HUES64 (cell line): ENCODE measurements at regions not wholly inside any gene's neighbourhood (a gene's known extent, or its start where the extent isn't known, plus 50 kb on each side); places are given as distances from the start of the nearest gene placed in this dataset.

Experiments used
- H3K27ac ChIP-seq: 2 replicates; pipeline ENCODE4 v1.7.0; 2013; ENCODE audit warnings: low read depth, low read length, inconsistent platforms
- H3K27me3 ChIP-seq: 2 replicates; pipeline ENCODE4 v1.6.1; 2013; ENCODE audit warnings: mild to moderate bottlenecking, low read length; ENCODE audit not compliant: insufficient read depth
- H3K36me3 ChIP-seq: 2 replicates; pipeline ENCODE4 v1.6.1; 2013; ENCODE audit warnings: mild to moderate bottlenecking, low read length; ENCODE audit not compliant: insufficient read depth
- H3K4me1 ChIP-seq: 2 replicates; pipeline ENCODE4 v1.6.1; 2013; ENCODE audit warnings: mild to moderate bottlenecking, low read length, moderate library complexity; ENCODE audit not compliant: insufficient read depth
- H3K4me3 ChIP-seq: 2 replicates; pipeline ENCODE4 v1.5.1; 2013; ENCODE audit warnings: mild to moderate bottlenecking, low read length, moderate library complexity
- H3K9ac ChIP-seq: 2 replicates; pipeline ENCODE4 v1.6.1; 2013; ENCODE audit warnings: mild to moderate bottlenecking, low read depth, low read length
- H3K9me3 ChIP-seq: 2 replicates; pipeline ENCODE4 v1.6.1; 2013; ENCODE audit warnings: low read depth, low read length; ENCODE audit not compliant: insufficient read depth
- WGBS: fragments of 150-250, 120-280 bp; methylation state at CpG from one replicate; pipeline ENCODE4 v1.1.7; 2013; ENCODE audit warnings: missing lambda C conversion rate; 5-methylcytosine and 5-hydroxymethylcytosine counted together

- H3K9ac ChIP-seq = no peak overlapping the region
- no peaks in the 10 kb centered on the region for H3K9me3 ChIP-seq
- H3K36me3 ChIP-seq = no peaks in the 10 kb centered on the region
- no peaks in the 10 kb centered on the region for H3K27me3 ChIP-seq
- no peak overlapping the region for H3K27ac ChIP-seq
- WGBS = 91% methylated on average over 1 of the region's 2 CpGs
- no peaks in the 10 kb centered on the region for H3K4me1 ChIP-seq
- H3K4me3 ChIP-seq = no peak overlapping the region
Measured at GRCh38 chr11:91653079-91653754, 571.4 kb upstream of the FAT3 start.

GRCh38 chr11:91650802-91651201, 573.8 kb upstream of the FAT3 start:
- WGBS = 91% methylated on average over 4 of the region's 5 CpGs

DNA sequence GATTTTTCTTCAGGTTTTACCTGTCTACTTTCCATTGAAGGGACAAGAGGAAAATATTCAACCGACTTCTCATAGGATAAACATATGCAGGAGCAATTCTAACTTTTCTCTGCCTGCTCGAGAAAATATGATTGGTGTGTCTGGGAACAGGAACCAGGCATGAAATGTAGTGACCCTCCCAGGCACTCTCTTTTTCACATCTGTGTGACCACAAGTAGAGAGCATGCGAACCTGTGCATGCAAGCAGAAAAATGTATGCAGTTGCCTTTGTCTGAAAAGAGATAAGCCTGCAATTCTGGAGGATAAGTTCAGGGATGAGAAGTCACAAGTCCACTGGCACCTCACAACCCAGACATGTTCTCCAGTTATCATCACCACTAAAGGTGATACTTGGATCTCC, 583.5 kb upstream of the FAT3 start:
- no peaks in the 10 kb centered on the region for H3K9me3 ChIP-seq
- H3K27me3 ChIP-seq = no peaks in the 10 kb centered on the region
- H3K9ac ChIP-seq = no peak overlapping the region
- no peak overlapping the region for H3K4me3 ChIP-seq
- H3K4me1 ChIP-seq = no peaks in the 10 kb centered on the region
- H3K27ac ChIP-seq = no peak overlapping the region
- no peaks in the 10 kb centered on the region for H3K36me3 ChIP-seq
- 98% methylated on average over 3 of the region's 3 CpGs for WGBS

More at GRCh38 chr11:91650802-91651201, 573.8 kb upstream of the FAT3 start:
- Histone ChIP-seq H3K36me3 (no peaks in the 10 kb centered on the region), H3K4me3 (no peak overlapping the region), H3K27ac (no peak overlapping the region), H3K4me1 (no peaks in the 10 kb centered on the region), H3K9me3 (no peaks in the 10 kb centered on the region), H3K9ac (no peak overlapping the region), H3K27me3 (no peaks in the 10 kb centered on the region)

GRCh38 chr11:91639359-91639758, 585.3 kb upstream of the FAT3 start:
- no peak overlapping the region for H3K27ac ChIP-seq
- no peaks in the 10 kb centered on the region for H3K27me3 ChIP-seq
- 88% methylated on average over 2 of the region's 2 CpGs for WGBS
- no peak overlapping the region for H3K9ac ChIP-seq
- no peaks in the 10 kb centered on the region for H3K9me3 ChIP-seq
- no peaks in the 10 kb centered on the region for H3K36me3 ChIP-seq
- no peaks in the 10 kb centered on the region for H3K4me1 ChIP-seq
- H3K4me3 ChIP-seq = no peak overlapping the region

GRCh38 chr11:91630916-91631673, 593.5 kb upstream of the FAT3 start:
- 94% methylated on average over 4 of the region's 4 CpGs for WGBS
- no peaks in the 10 kb centered on the region for H3K9me3 ChIP-seq
- H3K36me3 ChIP-seq = no peaks in the 10 kb centered on the region
- H3K4me1 ChIP-seq = no peaks in the 10 kb centered on the region
- H3K9ac ChIP-seq = no peak overlapping the region
- H3K27ac ChIP-seq = no peak overlapping the region
- H3K27me3 ChIP-seq = no peaks in the 10 kb centered on the region
- no peak overlapping the region for H3K4me3 ChIP-seq

- H3K9me3 ChIP-seq = no peaks in the 10 kb centered on the region
- 100% methylated on average over 1 of the region's 1 CpG for WGBS
- no peaks in the 10 kb centered on the region for H3K4me1 ChIP-seq
- H3K4me3 ChIP-seq = no peak overlapping the region
- H3K27ac ChIP-seq = no peak overlapping the region
- no peak overlapping the region for H3K9ac ChIP-seq
- no peaks in the 10 kb centered on the region for H3K36me3 ChIP-seq
- H3K27me3 ChIP-seq = no peaks in the 10 kb centered on the region
Measured at GRCh38 chr11:91625495-91625894, 599.1 kb upstream of the FAT3 start.

DNA sequence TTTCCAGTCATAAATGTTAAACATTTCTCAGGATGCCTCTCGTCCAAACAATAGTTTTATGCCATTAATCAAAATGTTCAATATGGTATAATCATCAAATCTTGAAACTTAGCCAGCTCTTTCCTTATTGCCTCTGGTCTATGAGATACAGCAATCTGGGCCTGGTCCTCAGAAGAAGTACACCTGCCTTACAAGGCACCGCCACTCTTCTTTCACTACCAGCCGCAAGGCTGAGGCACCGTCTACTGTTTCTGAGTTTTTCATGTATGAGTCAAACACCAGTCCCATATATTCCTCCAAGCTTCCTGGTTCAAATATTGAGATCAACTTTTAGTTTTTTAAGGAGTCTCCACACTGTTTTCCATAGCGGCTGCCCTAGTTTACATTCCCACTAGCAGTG, 600.6 kb upstream of the FAT3 start:
- 98% methylated on average over 5 of the region's 5 CpGs for WGBS
- Histone ChIP-seq H3K9me3 (no peaks in the 10 kb centered on the region), H3K4me1 (no peaks in the 10 kb centered on the region), H3K4me3 (no peak overlapping the region), H3K36me3 (no peaks in the 10 kb centered on the region), H3K27me3 (no peaks in the 10 kb centered on the region), H3K9ac (no peak overlapping the region), H3K27ac (no peak overlapping the region)

- Histone ChIP-seq H3K27me3 (no peaks in the 10 kb centered on the region), H3K9ac (no peak overlapping the region), H3K4me1 (no peaks in the 10 kb centered on the region), H3K4me3 (no peak overlapping the region), H3K9me3 (no peaks in the 10 kb centered on the region), H3K36me3 (no peaks in the 10 kb centered on the region), H3K27ac (no peak overlapping the region)
- 90% methylated on average over 3 of the region's 3 CpGs for WGBS
Measured at GRCh38 chr11:91608677-91609076, 615.9 kb upstream of the FAT3 start.

DNA sequence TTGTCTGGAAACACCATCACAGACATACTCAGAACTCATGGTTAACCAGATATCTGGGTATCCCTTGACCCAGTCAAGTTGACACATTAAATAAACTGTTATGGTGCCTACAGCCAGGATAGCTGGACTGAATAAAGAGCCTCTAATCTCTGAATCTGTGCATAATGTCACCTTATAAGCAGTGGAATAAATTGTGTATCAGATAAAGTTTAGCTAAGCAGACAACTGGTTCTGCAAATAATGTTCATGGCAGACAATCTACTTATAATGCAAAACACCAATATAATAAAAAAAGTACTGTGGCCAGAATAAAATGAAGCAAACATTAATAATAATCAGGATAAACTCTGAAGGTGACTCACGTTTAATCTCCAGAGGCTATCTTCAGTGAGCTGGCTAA, 628.5 kb upstream of the FAT3 start:
- 0 out of 2 replicates have a peak, but pooled peaks cover 3% of the 10 kb centered on the region for H3K9me3 ChIP-seq
- H3K36me3 ChIP-seq = no peaks in the 10 kb centered on the region
- no peak overlapping the region for H3K27ac ChIP-seq
- 94% methylated on average over 1 of the region's 1 CpG for WGBS
- H3K4me3 ChIP-seq = no peak overlapping the region
- H3K9ac ChIP-seq = no peak overlapping the region
- no peaks in the 10 kb centered on the region for H3K4me1 ChIP-seq
- no peaks in the 10 kb centered on the region for H3K27me3 ChIP-seq

DNA sequence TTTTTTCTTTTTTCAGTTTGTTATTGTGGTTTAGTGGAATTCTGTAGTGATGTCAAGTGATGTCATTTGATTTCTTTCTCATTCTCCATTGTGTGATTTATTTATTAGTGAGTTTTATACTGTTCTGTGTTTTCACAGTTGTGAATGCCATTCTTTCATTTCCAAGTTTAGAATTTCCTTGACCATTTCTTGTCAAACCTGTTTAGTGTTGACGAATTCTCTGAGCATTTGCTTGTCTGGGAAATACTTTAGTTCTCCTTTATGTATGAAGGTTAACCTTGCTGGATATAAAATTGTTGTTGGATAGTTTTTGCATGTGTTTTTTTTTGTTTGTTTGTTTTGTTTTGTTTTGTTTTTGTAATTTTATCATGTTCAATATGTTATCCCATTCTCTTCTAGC, 633.6 kb upstream of the FAT3 start:
- Histone ChIP-seq H3K4me3 (no peak overlapping the region), H3K4me1 (no peaks in the 10 kb centered on the region), H3K27ac (no peak overlapping the region), H3K27me3 (no peaks in the 10 kb centered on the region), H3K9me3 (0 out of 2 replicates have a peak, but pooled peaks cover 3% of the 10 kb centered on the region), H3K36me3 (no peaks in the 10 kb centered on the region), H3K9ac (no peak overlapping the region)
- 94% methylated on average over 1 of the region's 1 CpG for WGBS

- Histone ChIP-seq H3K9me3 (0 out of 2 replicates have a peak, but pooled peaks cover 3% of the 10 kb centered on the region), H3K36me3 (no peaks in the 10 kb centered on the region), H3K27me3 (no peaks in the 10 kb centered on the region), H3K27ac (no peak overlapping the region), H3K9ac (no peak overlapping the region), H3K4me1 (no peaks in the 10 kb centered on the region), H3K4me3 (no peak overlapping the region)
- WGBS = 86% methylated on average over 3 of the region's 3 CpGs
Measured at GRCh38 chr11:91587131-91587530, 637.5 kb upstream of the FAT3 start.
